ENCODE measurements at regions not wholly inside any gene's neighbourhood (a gene's known extent, or its start where the extent isn't known, plus 50 kb on each side); places are given as distances from the start of the nearest gene placed in this dataset.

- H3K27ac ChIP-seq (ENCODE audit: low read length) = no peak overlapping the region
- ATAC-seq (no peak), DNase-seq (no peak)
- intact Hi-C loops (cut with micrococcal nuclease) = no loop called here
- Mint-ChIP-seq H3K27me3 (ENCODE audit: low read depth in 2 of 2) (no peaks in the 10 kb centered on the region), H3K36me3 (no peaks in the 10 kb centered on the region), H3K4me1 (no peaks in the 10 kb centered on the region), H3K27ac (no peak overlapping the region), H3K4me3 (no peak overlapping the region), H3K9me3 (peaks cover 6 to 8% of the 10 kb centered on the region in 2 donors)
- H3K36me3 ChIP-seq (ENCODE audit: control insufficient read depth, insufficient read depth, low read length) = no peaks in the 10 kb centered on the region
- TF ChIP-seq CTCF (IDR thresholded peaks at IDR 0.05) = no peak
- H3K4me3 ChIP-seq (ENCODE audit: low read length) = no peak overlapping the region
- H3K9me3 ChIP-seq (ENCODE audit: control insufficient read depth, insufficient read depth, low read length) = peaks cover 3% of the 10 kb centered on the region
- 69% methylated on average over 2 of the region's 2 CpGs for WGBS (ENCODE audit: insufficient coverage)
- H3K27me3 ChIP-seq (ENCODE audit: control insufficient read depth, insufficient read depth, low read length) = no peaks in the 10 kb centered on the region
- no peaks in the 10 kb centered on the region for H3K4me1 ChIP-seq (ENCODE audit: control insufficient read depth, insufficient read depth, low read length)
Observed at GRCh38 chr14:83491091-83491490, 1957.4 kb upstream of the SEL1L start.

- intact Hi-C loops (cut with micrococcal nuclease) = no loop called here
- WGBS (ENCODE audit: insufficient coverage) = 87% methylated on average over 3 of the region's 3 CpGs
- Histone ChIP-seq H3K27ac (ENCODE audit: low read length) (no peak overlapping the region), H3K4me1 (ENCODE audit: control insufficient read depth, insufficient read depth, low read length) (no peaks in the 10 kb centered on the region), H3K36me3 (ENCODE audit: control insufficient read depth, insufficient read depth, low read length) (no peaks in the 10 kb centered on the region), H3K27me3 (ENCODE audit: control insufficient read depth, insufficient read depth, low read length) (no peaks in the 10 kb centered on the region), H3K4me3 (ENCODE audit: low read length) (no peak overlapping the region), H3K9me3 (ENCODE audit: control insufficient read depth, insufficient read depth, low read length) (peaks cover 7% of the 10 kb centered on the region)
- TF ChIP-seq CTCF (IDR thresholded peaks at IDR 0.05) = no peak
- no peaks in the 10 kb centered on the region for H3K27me3 Mint-ChIP-seq (ENCODE audit: low read depth in 2 of 2)
- H3K36me3 Mint-ChIP-seq = no peaks in the 10 kb centered on the region
- H3K4me3 Mint-ChIP-seq = no peak overlapping the region
- no peak overlapping the region for H3K27ac Mint-ChIP-seq
- H3K9me3 Mint-ChIP-seq = peaks cover 5 to 14% of the 10 kb centered on the region in 2 donors
- ATAC-seq = no peak
- DNase-seq = no peak
- no peaks in the 10 kb centered on the region for H3K4me1 Mint-ChIP-seq
Observed at GRCh38 chr14:83520837-83521236, 1987.2 kb upstream of the SEL1L start.

GRCh38 chr14:83529531-83529930 lies 1995.9 kb upstream of the SEL1L start:
- Mint-ChIP-seq H3K9me3 (peaks cover 15 to 24% of the 10 kb centered on the region in 2 donors), H3K4me3 (no peak overlapping the region), H3K36me3 (no peaks in the 10 kb centered on the region), H3K4me1 (no peaks in the 10 kb centered on the region), H3K27ac (no peak overlapping the region), H3K27me3 (ENCODE audit: low read depth in 2 of 2) (no peaks in the 10 kb centered on the region)
- Histone ChIP-seq H3K27me3 (ENCODE audit: control insufficient read depth, insufficient read depth, low read length) (no peaks in the 10 kb centered on the region), H3K27ac (ENCODE audit: low read length) (no peak overlapping the region), H3K4me3 (ENCODE audit: low read length) (no peak overlapping the region), H3K4me1 (ENCODE audit: control insufficient read depth, insufficient read depth, low read length) (no peaks in the 10 kb centered on the region), H3K9me3 (ENCODE audit: control insufficient read depth, insufficient read depth, low read length) (peaks cover 5% of the 10 kb centered on the region), H3K36me3 (ENCODE audit: control insufficient read depth, insufficient read depth, low read length) (no peaks in the 10 kb centered on the region)
- intact Hi-C loops (cut with micrococcal nuclease) = no loop called here
- WGBS (ENCODE audit: insufficient coverage) = 97% methylated on average over 2 of the region's 2 CpGs
- no peak for ATAC-seq
- DNase-seq = no peak
- no peak for TF ChIP-seq CTCF (IDR thresholded peaks at IDR 0.05)

GRCh38 chr14:83533734-83534133 lies 1996.2 kb upstream of the FLRT2 start:
- H3K27me3 Mint-ChIP-seq (ENCODE audit: low read depth in 2 of 2) = no peaks in the 10 kb centered on the region

More at GRCh38 chr14:83533734-83534133, 1996.2 kb upstream of the FLRT2 start:
- Histone ChIP-seq H3K27me3 (ENCODE audit: control insufficient read depth, insufficient read depth, low read length) (no peaks in the 10 kb centered on the region), H3K9me3 (ENCODE audit: control insufficient read depth, insufficient read depth, low read length) (peaks cover 2% of the 10 kb centered on the region), H3K27ac (ENCODE audit: low read length) (no peak overlapping the region), H3K36me3 (ENCODE audit: control insufficient read depth, insufficient read depth, low read length) (no peaks in the 10 kb centered on the region), H3K4me3 (ENCODE audit: low read length) (no peak overlapping the region), H3K4me1 (ENCODE audit: control insufficient read depth, insufficient read depth, low read length) (no peaks in the 10 kb centered on the region)
- ATAC-seq (no peak), DNase-seq (no peak)
- peaks cover 12 to 15% of the 10 kb centered on the region in 2 donors for H3K9me3 Mint-ChIP-seq
- intact Hi-C loops (cut with micrococcal nuclease) = no loop called here
- H3K4me1 Mint-ChIP-seq = no peaks in the 10 kb centered on the region
- no peak for TF ChIP-seq CTCF (IDR thresholded peaks at IDR 0.05)
- H3K27ac Mint-ChIP-seq = no peak overlapping the region
- no peaks in the 10 kb centered on the region for H3K36me3 Mint-ChIP-seq
- H3K4me3 Mint-ChIP-seq = no peak overlapping the region

Data from natural killer cell (primary cell).